T-cell (primary cell): ENCODE measurements at regions not wholly inside any gene's neighbourhood (a gene's known extent, or its start where the extent isn't known, plus 50 kb on each side); places are given as distances from the start of the nearest gene placed in this dataset.
"Not testable (repeated sequence)": the region's sequence is repeated elsewhere in the genome, so short reads cannot be mapped to it uniquely, and the experiment has no call there.

Experiments used
- ATAC-seq, 4 experiments: fragments of 200-7000 bp in 3 of 4; fragments of 150-1000 bp in 1 of 4; cut with Tn5 transposase; replicated peaks in 1 of 4; 1 replicate in 3 of 4; 2 replicates in 1 of 4; pipeline ENCODE4 v1.10.0; 2021; ENCODE audit warnings: moderate library complexity in 3 of 4, mild to moderate bottlenecking in 2 of 4, moderate number of reproducible peaks in 1 of 4
- CTCF ChIA-PET, 2 donors: fragments of 300-600 bp; sonication (Branson Sonifier 250); formaldehyde crosslinking; loops; one replicate each; lab custom pipeline; 2022; ENCODE audit warnings: antibody characterized with exemption in 2 of 2; lab: Charles Lee
- POLR2A ChIA-PET, 2 donors: fragments of 300-600 bp; sonication (Branson Sonifier 250); formaldehyde crosslinking; loops; one replicate each; lab custom pipeline; 2022; ENCODE audit warnings: antibody characterized with exemption in 2 of 2; lab: Charles Lee
- DNase-seq, 35 experiments: peaks; one replicate each; pipeline versions ENCODE4 v3.0.0 to v3.0.0-alpha.2; 2013 to 2023
- H3K27ac ChIP-seq: one replicate; pipeline ENCODE4 v1.5.1; 2013; ENCODE audit warnings: low read length
- H3K27me3 ChIP-seq, 2 experiments: replicated peaks in 1 of 2; 1 replicate in 1 of 2; 2 replicates in 1 of 2; pipeline versions ENCODE4 v1.6.1 to v1.7.0; 2013; ENCODE audit warnings: low read length in 1 of 2, mixed read lengths in 1 of 2; ENCODE audit not compliant: control insufficient read depth in 2 of 2, insufficient read depth in 2 of 2; ENCODE audit errors: extremely low read depth in 1 of 2
- H3K36me3 ChIP-seq, 2 donors: 1 replicate in 1 of 2; 2 replicates in 1 of 2; pipeline versions ENCODE4 v1.6.1 to v1.7.0; 2013; ENCODE audit warnings: low read length in 1 of 2; ENCODE audit not compliant: control insufficient read depth in 2 of 2, insufficient read depth in 1 of 2; ENCODE audit errors: extremely low read depth in 1 of 2
- H3K4me1 ChIP-seq, 2 experiments: 1 replicate in 1 of 2; 2 replicates in 1 of 2; pipeline versions ENCODE4 v1.6.1 to v1.7.0; 2013; ENCODE audit warnings: low read length in 2 of 2, mixed read lengths in 1 of 2; ENCODE audit not compliant: insufficient read depth in 2 of 2, control insufficient read depth in 1 of 2; ENCODE audit errors: extremely low read depth in 1 of 2
- H3K4me3 ChIP-seq, 2 donors: 1 replicate in 1 of 2; 2 replicates in 1 of 2; pipeline versions ENCODE4 v1.5.1 to v1.7.0; 2013; ENCODE audit warnings: mild to moderate bottlenecking in 2 of 2, low read length in 1 of 2, moderate library complexity in 1 of 2; ENCODE audit not compliant: control insufficient read depth in 1 of 2; ENCODE audit errors: extremely low read depth in 1 of 2
- H3K9me3 ChIP-seq: 2 replicates; pipeline ENCODE4 v1.7.0; 2013
- H3K27ac Mint-ChIP-seq, 2 donors: one replicate each; pipeline ENCODE4 v1.8.0; 2020 to 2021; ENCODE audit warnings: mild to moderate bottlenecking in 2 of 2, mixed read lengths in 2 of 2
- H3K27me3 Mint-ChIP-seq, 2 donors: one replicate each; pipeline ENCODE4 v1.8.0; 2021 to 2022; ENCODE audit warnings: mixed read lengths in 2 of 2
- H3K36me3 Mint-ChIP-seq: one replicate; pipeline ENCODE4 v1.8.0; 2021; ENCODE audit warnings: mixed read lengths
- H3K4me1 Mint-ChIP-seq, 3 donors: one replicate each; pipeline ENCODE4 v1.8.0; 2020 to 2022; ENCODE audit warnings: mixed read lengths in 3 of 3, mild to moderate bottlenecking in 1 of 3
- H3K4me3 Mint-ChIP-seq, 3 donors: one replicate each; pipeline ENCODE4 v1.8.0; 2020 to 2022; ENCODE audit warnings: mild to moderate bottlenecking in 3 of 3, mixed read lengths in 3 of 3, moderate library complexity in 3 of 3
- H3K9me3 Mint-ChIP-seq, 3 donors: one replicate each; pipeline ENCODE4 v1.8.0; 2020 to 2022; ENCODE audit warnings: mixed read lengths in 3 of 3
- WGBS: methylation state at CpG from one replicate; pipeline ENCODE4 v1.1.5; 2013; ENCODE audit warnings: missing lambda C conversion rate; ENCODE audit not compliant: insufficient coverage; 5-methylcytosine and 5-hydroxymethylcytosine counted together

- ATAC-seq: no peak
- H3K4me3 ChIP-seq: no peak overlapping the region
- Mint-ChIP-seq H3K27me3 (peaks cover 7 to 19% of the 10 kb centered on the region in 2 donors), H3K36me3 (no peaks in the 10 kb centered on the region), H3K4me1 (no peaks in the 10 kb centered on the region), H3K27ac (no peak overlapping the region), H3K9me3 (no peaks in the 10 kb centered on the region), H3K4me3 (no peak overlapping the region)
- CTCF ChIA-PET: no interaction called here
- H3K27ac ChIP-seq: no peak overlapping the region
- WGBS: 37% methylated on average over 2 of the region's 2 CpGs
- DNase-seq: no peak
- H3K27me3 ChIP-seq: peaks cover 0 to 5% of the 10 kb centered on the region in 2 experiments
- no peaks in the 10 kb centered on the region for H3K4me1 ChIP-seq
- H3K36me3 ChIP-seq: no peaks in the 10 kb centered on the region
- no peaks in the 10 kb centered on the region for H3K9me3 ChIP-seq
- POLR2A ChIA-PET: no interaction called here
Measured at GRCh38 chrX:106467943-106468342, 143.8 kb upstream of the RADX start.

GRCh38 chrX:106468433-106468832 is 143.3 kb upstream of the RADX start:
- Histone ChIP-seq H3K36me3 (no peaks in the 10 kb centered on the region), H3K9me3 (no peaks in the 10 kb centered on the region), H3K27me3 (peaks cover 0 to 5% of the 10 kb centered on the region in 2 experiments), H3K27ac (no peak overlapping the region), H3K4me3 (no peak overlapping the region), H3K4me1 (no peaks in the 10 kb centered on the region)
- WGBS: 82% methylated on average over 5 of the region's 11 CpGs
- H3K4me1 Mint-ChIP-seq: no peaks in the 10 kb centered on the region
- H3K9me3 Mint-ChIP-seq: no peaks in the 10 kb centered on the region
- H3K27me3 Mint-ChIP-seq: peaks cover 7 to 19% of the 10 kb centered on the region in 2 donors
- H3K27ac Mint-ChIP-seq: no peak overlapping the region
- ATAC-seq (no peak), DNase-seq (no peak)
- H3K36me3 Mint-ChIP-seq: no peaks in the 10 kb centered on the region
- ChIA-PET POLR2A (no interaction called here), CTCF (no interaction called here)
- H3K4me3 Mint-ChIP-seq: no peak overlapping the region

- H3K9me3 Mint-ChIP-seq: no peaks in the 10 kb centered on the region
Measured at GRCh38 chrX:106479920-106480319, 131.9 kb upstream of the RADX start.

GRCh38 chrX:106481341-106481740 is 130.4 kb upstream of the RADX start:
- WGBS: no CpG with 5 or more reads among the region's 1 CpG
- Mint-ChIP-seq H3K9me3 (no peaks in the 10 kb centered on the region), H3K4me1 (peaks cover 14 to 24% (median 23%) of the 10 kb centered on the region in 3 donors), H3K4me3 (no peak overlapping the region), H3K36me3 (no peaks in the 10 kb centered on the region), H3K27me3 (no peaks in the 10 kb centered on the region), H3K27ac (no peak overlapping the region)
- no peaks in the 10 kb centered on the region for H3K4me1 ChIP-seq
- DNase-seq (peak in 14 of 35 experiments; percentile 4 to 60 (median 16)), ATAC-seq (peak in 1 of 4 experiments; percentile 21)
- H3K27ac ChIP-seq: no peak overlapping the region
- POLR2A ChIA-PET: no interaction called here
- CTCF ChIA-PET: interaction anchor here (0.8 to 2.5 kb wide), 5 partner anchors 48 to 141 kb away, joined by 3 to 13 read pairs (median 5); partner anchors contain the start of gene RADX (in 1 of the 2)
- H3K36me3 ChIP-seq: no peaks in the 10 kb centered on the region
- H3K9me3 ChIP-seq: no peaks in the 10 kb centered on the region
- no peak overlapping the region for H3K4me3 ChIP-seq
- H3K27me3 ChIP-seq: no peaks in the 10 kb centered on the region

More at GRCh38 chrX:106479920-106480319, 131.9 kb upstream of the RADX start:
- H3K27me3 Mint-ChIP-seq: no peaks in the 10 kb centered on the region
- ChIA-PET CTCF (no interaction called here), POLR2A (no interaction called here)
- DNase-seq: no peak
- WGBS: 100% methylated on average over 1 of the region's 3 CpGs
- H3K4me1 ChIP-seq: no peaks in the 10 kb centered on the region
- no peaks in the 10 kb centered on the region for H3K36me3 ChIP-seq
- ATAC-seq: no peak
- H3K36me3 Mint-ChIP-seq: no peaks in the 10 kb centered on the region
- H3K4me1 Mint-ChIP-seq: peaks cover 13 to 16% (median 15%) of the 10 kb centered on the region in 3 donors
- H3K27ac ChIP-seq: no peak overlapping the region
- H3K27ac Mint-ChIP-seq: no peak overlapping the region
- H3K9me3 ChIP-seq: no peaks in the 10 kb centered on the region
- no peak overlapping the region for H3K4me3 Mint-ChIP-seq
- no peak overlapping the region for H3K4me3 ChIP-seq
- no peaks in the 10 kb centered on the region for H3K27me3 ChIP-seq

- Mint-ChIP-seq H3K9me3 (no peaks in the 10 kb centered on the region), H3K36me3 (no peaks in the 10 kb centered on the region), H3K27ac (peak overlapping the region; percentile 87 to 93), H3K4me1 (peaks cover 14 to 24% (median 23%) of the 10 kb centered on the region in 3 donors), H3K27me3 (no peaks in the 10 kb centered on the region), H3K4me3 (peak overlapping the region; percentile 29 to 63 (median 48))
- WGBS: no CpG with 5 or more reads among the region's 5 CpGs
- Histone ChIP-seq H3K27ac (peak overlapping the region; percentile 65), H3K4me3 (no peak overlapping the region), H3K36me3 (no peaks in the 10 kb centered on the region), H3K27me3 (no peaks in the 10 kb centered on the region), H3K9me3 (no peaks in the 10 kb centered on the region), H3K4me1 (no peaks in the 10 kb centered on the region)
- POLR2A ChIA-PET: no interaction called here
- CTCF ChIA-PET: no interaction called here
- ATAC-seq: peak; percentile 76 to 89 (median 88)
- DNase-seq: peak in 2 of 35 experiments; percentile 6 to 41
Measured at GRCh38 chrX:106484233-106484632, 127.5 kb upstream of the RADX start.

GRCh38 chrX:106493210-106493816 is 118.5 kb upstream of the RADX start:
- H3K4me3 Mint-ChIP-seq, H3K9me3 ChIP-seq, H3K27ac Mint-ChIP-seq, ATAC-seq, CTCF ChIA-PET, H3K4me3 ChIP-seq, H3K9me3 Mint-ChIP-seq, H3K36me3 ChIP-seq, H3K27me3 ChIP-seq, H3K4me1 ChIP-seq, H3K36me3 Mint-ChIP-seq, DNase-seq, POLR2A ChIA-PET, H3K4me1 Mint-ChIP-seq, H3K27ac ChIP-seq: not testable (repeated sequence)
- H3K27me3 Mint-ChIP-seq: peaks cover 0 to 55% of the 10 kb centered on the region in 2 donors
- no CpG with 5 or more reads among the region's 5 CpGs for WGBS
